ENCODE measurements at regions not wholly inside any gene's neighbourhood (a gene's known extent, or its start where the extent isn't known, plus 50 kb on each side); places are given as distances from the start of the nearest gene placed in this dataset.

DNA sequence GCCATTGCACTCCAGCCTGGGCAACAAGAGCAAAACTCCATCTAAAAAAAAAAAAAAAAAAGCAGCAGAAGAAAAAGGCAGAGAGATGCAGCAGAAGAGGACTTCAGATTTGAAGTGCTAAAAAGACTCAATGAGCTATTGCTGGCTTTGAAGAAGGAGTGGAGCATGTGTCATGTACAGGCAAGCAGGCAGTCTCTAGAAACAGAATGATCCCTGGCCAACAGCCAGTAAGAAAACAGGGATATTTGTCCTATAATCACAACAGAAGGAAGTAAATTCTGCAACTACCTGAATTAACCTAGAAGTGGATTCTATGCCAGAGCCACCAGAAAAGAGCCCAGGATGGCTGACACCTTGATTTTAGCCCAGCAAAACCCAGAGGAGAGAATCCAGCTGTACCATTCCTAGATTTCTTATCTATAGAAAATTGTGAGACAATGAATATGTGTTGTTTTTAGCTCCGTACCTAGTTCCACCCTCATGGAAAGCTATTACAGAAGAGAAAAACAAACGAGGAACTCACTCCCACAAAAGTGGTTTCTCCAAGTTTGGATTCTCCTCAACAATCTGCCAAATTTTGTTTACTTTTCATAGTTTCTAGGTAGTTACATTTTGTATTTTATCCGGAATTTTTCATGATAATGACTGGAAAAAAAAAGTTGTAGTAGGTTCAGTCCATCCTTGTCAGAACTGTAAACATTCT, 198.2 kb upstream of the GNAI1 start:
- no peaks in the 10 kb centered on the region for H3K4me1 ChIP-seq (ENCODE audit: control insufficient read depth, insufficient read depth, low read length)
- H3K9ac ChIP-seq (ENCODE audit: control insufficient read depth, insufficient read depth, low read length): no peak overlapping the region
- H3K27ac ChIP-seq (ENCODE audit: control insufficient read depth, insufficient read depth): no peak overlapping the region
- ChIA-PET POLR2A (no interaction called here), SMC1A (ENCODE audit: uncharacterized antibody, unreplicated experiment) (no interaction called here), CTCF (no interaction called here), RAD21 (ENCODE audit: unreplicated experiment) (no interaction called here)
- no peaks in the 10 kb centered on the region for H3K9me3 ChIP-seq (replicated peaks; ENCODE audit: control insufficient read depth, insufficient read depth, low read length)
- in situ Hi-C loops (cut with MboI): no loop called here
- no peak overlapping the region for H2AFZ ChIP-seq (ENCODE audit: control insufficient read depth, low read depth, low read length)
- ATAC-seq: no peak
- intact Hi-C loops (cut with micrococcal nuclease; ENCODE audit: unreplicated experiment): no loop called here
- no TSS peak for BruUV-seq (replicated peaks)
- no peak for DNase-seq (ENCODE audit: low read depth, low spot score)
- no peaks in the 10 kb centered on the region for H3K79me2 ChIP-seq (ENCODE audit: control insufficient read depth, insufficient read depth, low read length)
- no peaks in the 10 kb centered on the region for H4K20me1 ChIP-seq (ENCODE audit: control insufficient read depth, insufficient read depth)
- 0% methylated on average over 3 of the region's 3 CpGs for WGBS (ENCODE audit: insufficient coverage, insufficient replicate concordance, low lambda C conversion rate, missing lambda C conversion rate)
- no peaks in the 10 kb centered on the region for H3K27me3 ChIP-seq (replicated peaks in 1 of 2; ENCODE audit: control insufficient read depth in 2 of 2, insufficient read depth in 2 of 2, low read length in 1 of 2)
- H3K4me3 ChIP-seq: no peak overlapping the region
- TF ChIP-seq ZNF207 (IDR thresholded peaks at IDR 0.05; ENCODE audit: borderline replicate concordance): no peak
- no peak overlapping the region for H3K4me2 ChIP-seq (ENCODE audit: control insufficient read depth, insufficient read depth)
- H3K36me3 ChIP-seq (ENCODE audit: control insufficient read depth in 2 of 2, insufficient read depth in 2 of 2, low read length in 1 of 2): no peaks in the 10 kb centered on the region
- FAIRE-seq: no peak

DNA sequence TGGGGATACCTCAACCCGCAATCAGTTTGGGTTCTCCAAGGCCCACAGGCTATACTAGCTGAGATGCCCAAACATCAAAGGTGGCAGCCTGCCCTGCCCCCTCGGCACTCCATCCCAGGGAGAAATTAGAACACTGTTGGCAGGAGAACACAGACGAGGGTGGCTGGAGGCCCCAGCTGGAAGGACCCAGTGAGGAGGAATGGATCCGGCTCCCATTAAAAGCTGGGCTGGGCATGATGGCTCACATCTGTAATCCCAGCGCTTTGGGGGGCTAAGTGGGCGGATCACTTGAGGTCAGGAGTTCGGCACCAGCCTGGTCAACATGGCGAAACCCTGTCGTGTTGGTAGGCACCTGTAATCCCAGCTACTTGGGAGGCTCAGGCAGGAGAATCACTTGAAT, 199.9 kb upstream of the GNAI1 start:
- H2AFZ ChIP-seq (ENCODE audit: control insufficient read depth, low read depth, low read length): no peak overlapping the region
- no peaks in the 10 kb centered on the region for H3K9me3 ChIP-seq (replicated peaks; ENCODE audit: control insufficient read depth, insufficient read depth, low read length)
- in situ Hi-C loops (cut with MboI) (no loop called here), intact Hi-C loops (cut with micrococcal nuclease; ENCODE audit: unreplicated experiment) (no loop called here)
- no peaks in the 10 kb centered on the region for H3K4me1 ChIP-seq (ENCODE audit: control insufficient read depth, insufficient read depth, low read length)
- H3K27me3 ChIP-seq (replicated peaks in 1 of 2; ENCODE audit: control insufficient read depth in 2 of 2, insufficient read depth in 2 of 2, low read length in 1 of 2): no peaks in the 10 kb centered on the region
- FAIRE-seq: no peak
- 45% methylated on average over 9 of the region's 9 CpGs for WGBS (ENCODE audit: insufficient coverage, insufficient replicate concordance, low lambda C conversion rate, missing lambda C conversion rate)
- H3K27ac ChIP-seq (ENCODE audit: control insufficient read depth, insufficient read depth): no peak overlapping the region
- no peak overlapping the region for H3K4me2 ChIP-seq (ENCODE audit: control insufficient read depth, insufficient read depth)
- ChIA-PET CTCF (interaction anchor here (0.6 kb wide), 1 partner anchor 431 kb away, joined by 3 read pairs; no protein-coding TSS in a partner anchor), RAD21 (ENCODE audit: unreplicated experiment) (no interaction called here), POLR2A (no interaction called here), SMC1A (ENCODE audit: uncharacterized antibody, unreplicated experiment) (no interaction called here)
- no peak for DNase-seq (ENCODE audit: low read depth, low spot score)
- H3K79me2 ChIP-seq (ENCODE audit: control insufficient read depth, insufficient read depth, low read length): no peaks in the 10 kb centered on the region
- H3K4me3 ChIP-seq: no peak overlapping the region
- H4K20me1 ChIP-seq (ENCODE audit: control insufficient read depth, insufficient read depth): no peaks in the 10 kb centered on the region
- no peaks in the 10 kb centered on the region for H3K36me3 ChIP-seq (ENCODE audit: control insufficient read depth in 2 of 2, insufficient read depth in 2 of 2, low read length in 1 of 2)
- H3K9ac ChIP-seq (ENCODE audit: control insufficient read depth, insufficient read depth, low read length): no peak overlapping the region
- ATAC-seq: no peak
- no TSS peak for BruUV-seq (replicated peaks)
- TF ChIP-seq SMARCA5 (IDR thresholded peaks at IDR 0.05) (no peak), HDGF (IDR thresholded peaks at IDR 0.05) (no peak), ZNF207 (IDR thresholded peaks at IDR 0.05; ENCODE audit: borderline replicate concordance) (no peak), SMC3 (IDR thresholded peaks at IDR 0.05; ENCODE audit: borderline replicate concordance, low read length) (no peak), ATF7 (IDR thresholded peaks at IDR 0.05; ENCODE audit: low read depth) (no peak), TCF12 (IDR thresholded peaks at IDR 0.05; ENCODE audit: low read depth, low read length) (no peak), EGR1 (IDR thresholded peaks at IDR 0.05; ENCODE audit: borderline replicate concordance in 1 of 2, low read depth in 2 of 2, low read length in 2 of 2) (no peak), BCL11A (IDR thresholded peaks at IDR 0.05; ENCODE audit: low read depth, low read length) (no peak), MYC (IDR thresholded peaks at IDR 0.05; ENCODE audit: insufficient read depth, insufficient read length, insufficient replicate concordance, low read length, severe bottlenecking) (no peak), BACH1 (IDR thresholded peaks at IDR 0.05; ENCODE audit: borderline replicate concordance) (no peak), SP1 (IDR thresholded peaks at IDR 0.05; ENCODE audit: low read depth, low read length) (no peak), PAX5 (IDR thresholded peaks at IDR 0.05; ENCODE audit: borderline replicate concordance, low read depth, low read length) (no peak), ZNF384 (IDR thresholded peaks at IDR 0.05; ENCODE audit: borderline replicate concordance, low read depth, low read length) (no peak)
- TF ChIP-seq, protein P1, sequence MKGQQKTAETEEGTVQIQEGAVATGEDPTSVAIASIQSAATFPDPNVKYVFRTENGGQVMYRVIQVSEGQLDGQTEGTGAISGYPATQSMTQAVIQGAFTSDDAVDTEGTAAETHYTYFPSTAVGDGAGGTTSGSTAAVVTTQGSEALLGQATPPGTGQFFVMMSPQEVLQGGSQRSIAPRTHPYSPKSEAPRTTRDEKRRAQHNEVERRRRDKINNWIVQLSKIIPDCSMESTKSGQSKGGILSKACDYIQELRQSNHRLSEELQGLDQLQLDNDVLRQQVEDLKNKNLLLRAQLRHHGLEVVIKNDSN (IDR thresholded peaks at IDR 0.05; ENCODE audit: borderline replicate concordance, extremely low read length, insufficient read depth, low read depth, low read length): no peak
